ENCODE measurements at regions not wholly inside any gene's neighbourhood (a gene's known extent, or its start where the extent isn't known, plus 50 kb on each side); places are given as distances from the start of the nearest gene placed in this dataset.

DNA sequence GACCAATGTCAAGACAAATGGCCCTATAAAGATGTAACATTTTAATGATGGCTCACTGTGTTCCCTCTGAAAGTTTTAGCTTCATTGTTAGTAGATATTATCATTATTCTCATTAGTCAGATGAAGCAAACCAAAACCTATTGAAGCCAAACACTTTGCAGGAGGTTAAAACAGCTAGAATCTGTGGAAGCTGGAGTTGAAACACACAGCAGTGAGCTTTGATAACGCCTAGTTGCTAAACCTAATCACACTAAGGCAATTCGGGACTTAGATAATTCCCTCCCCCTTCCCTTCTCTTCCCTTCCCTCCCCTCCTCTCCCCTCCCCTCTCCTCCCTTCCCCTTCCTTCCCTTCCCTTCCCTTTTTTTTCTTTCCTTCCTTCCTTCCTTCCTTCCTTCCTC, 165.7 kb downstream of the TRIB2 start:
- no peak overlapping the region for H3K27ac ChIP-seq (ENCODE audit: low read depth, low read length, poor library complexity, severe bottlenecking)
- H3K9me2 ChIP-seq (ENCODE audit: insufficient read depth, low read length), result no peaks in the 10 kb centered on the region
- ChIA-PET POLR2A (interaction anchor here (0.6 kb wide), 1 partner anchor 12 kb away, joined by 5 read pairs; no protein-coding TSS in a partner anchor), CTCF (ENCODE audit: unreplicated experiment) (no interaction called here)
- intact Hi-C loops (cut with micrococcal nuclease; ENCODE audit: unreplicated experiment), result no loop called here
- no peaks in the 10 kb centered on the region for H3K4me1 ChIP-seq (ENCODE audit: insufficient read depth, low read length, poor library complexity, severe bottlenecking)
- TF ChIP-seq CTCF (conservative IDR thresholded peaks at IDR 0.05; ENCODE audit: low read length) (no peak), EZH2phosphoT487 (IDR thresholded peaks at IDR 0.05; ENCODE audit: borderline replicate concordance, low read depth, low read length) (no peak)
- no peak overlapping the region for H2AFZ ChIP-seq (ENCODE audit: low read length)
- no peaks in the 10 kb centered on the region for H3K9me3 ChIP-seq (ENCODE audit: low read length)
- H3K79me2 ChIP-seq (ENCODE audit: insufficient read depth, low read depth, low read length), result no peaks in the 10 kb centered on the region
- DNase-seq (ENCODE audit: low spot score), result no peak
- no peak overlapping the region for H3K4me2 ChIP-seq (ENCODE audit: low read length)
- H3K36me3 ChIP-seq (ENCODE audit: insufficient read depth, low read length), result no peaks in the 10 kb centered on the region
- no peak overlapping the region for H3K4me3 ChIP-seq (ENCODE audit: low read depth, low read length, poor library complexity, severe bottlenecking)
- H4K20me1 ChIP-seq (ENCODE audit: insufficient read depth, low read length), result no peaks in the 10 kb centered on the region
- BruUV-seq (replicated peaks), result no TSS peak

- BruUV-seq (replicated peaks), result no TSS peak
- Histone ChIP-seq H3K27ac (ENCODE audit: low read depth, low read length, poor library complexity, severe bottlenecking) (no peak overlapping the region), H3K4me1 (ENCODE audit: insufficient read depth, low read length, poor library complexity, severe bottlenecking) (no peaks in the 10 kb centered on the region), H3K9me3 (ENCODE audit: low read length) (no peaks in the 10 kb centered on the region), H3K9me2 (ENCODE audit: insufficient read depth, low read length) (no peaks in the 10 kb centered on the region), H3K36me3 (ENCODE audit: insufficient read depth, low read length) (no peaks in the 10 kb centered on the region), H3K4me2 (ENCODE audit: low read length) (no peak overlapping the region), H2AFZ (ENCODE audit: low read length) (no peak overlapping the region), H4K20me1 (ENCODE audit: insufficient read depth, low read length) (no peaks in the 10 kb centered on the region), H3K79me2 (ENCODE audit: insufficient read depth, low read depth, low read length) (no peaks in the 10 kb centered on the region), H3K4me3 (ENCODE audit: low read depth, low read length, poor library complexity, severe bottlenecking) (no peak overlapping the region)
- intact Hi-C loops (cut with micrococcal nuclease; ENCODE audit: unreplicated experiment), result no loop called here
- CTCF ChIA-PET (ENCODE audit: unreplicated experiment), result no interaction called here
- no peak for DNase-seq (ENCODE audit: low spot score)
- TF ChIP-seq EZH2phosphoT487 (IDR thresholded peaks at IDR 0.05; ENCODE audit: borderline replicate concordance, low read depth, low read length), result no peak
- no peak for TF ChIP-seq CTCF (conservative IDR thresholded peaks at IDR 0.05; ENCODE audit: low read length)
- POLR2A ChIA-PET, result no interaction called here
Measured at GRCh38 chr2:12883906-12884305, 167.2 kb downstream of the TRIB2 start.

DNA sequence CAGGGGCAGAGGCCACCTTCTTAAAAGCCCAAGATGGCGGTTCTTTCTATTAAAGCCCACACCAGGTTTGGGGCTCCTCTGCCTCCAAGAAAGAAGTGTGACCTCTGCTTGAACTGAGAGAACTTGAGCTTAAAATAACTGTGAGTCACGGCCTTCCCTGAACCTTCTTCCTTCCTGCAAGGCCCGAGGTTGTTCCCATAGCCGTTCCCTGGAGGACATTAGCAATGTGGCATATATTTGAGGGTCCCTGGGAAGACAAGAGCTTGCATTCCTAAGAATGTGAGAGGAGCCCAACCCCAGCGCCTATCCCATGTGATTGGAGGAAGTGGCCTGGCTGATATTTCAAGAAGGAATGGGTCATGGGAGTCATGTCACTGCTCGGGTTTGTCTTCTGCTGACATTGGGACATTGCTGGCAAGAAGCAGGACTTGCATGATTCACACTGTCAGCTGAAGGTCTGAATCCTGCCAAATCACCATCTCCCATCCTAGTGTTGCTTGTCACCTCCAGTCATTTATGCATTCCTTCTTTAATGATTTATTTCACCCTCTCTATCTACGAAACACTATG, 168.1 kb downstream of the TRIB2 start:
- Histone ChIP-seq H3K27ac (ENCODE audit: low read depth, low read length, poor library complexity, severe bottlenecking) (no peak overlapping the region), H4K20me1 (ENCODE audit: insufficient read depth, low read length) (no peaks in the 10 kb centered on the region), H3K9me3 (ENCODE audit: low read length) (no peaks in the 10 kb centered on the region), H3K4me2 (ENCODE audit: low read length) (no peak overlapping the region), H2AFZ (ENCODE audit: low read length) (no peak overlapping the region), H3K36me3 (ENCODE audit: insufficient read depth, low read length) (no peaks in the 10 kb centered on the region), H3K4me3 (ENCODE audit: low read depth, low read length, poor library complexity, severe bottlenecking) (no peak overlapping the region), H3K4me1 (ENCODE audit: insufficient read depth, low read length, poor library complexity, severe bottlenecking) (no peaks in the 10 kb centered on the region), H3K9me2 (ENCODE audit: insufficient read depth, low read length) (no peaks in the 10 kb centered on the region), H3K79me2 (ENCODE audit: insufficient read depth, low read depth, low read length) (no peaks in the 10 kb centered on the region)
- BruUV-seq (replicated peaks), result no TSS peak
- no peak for DNase-seq (ENCODE audit: low spot score)
- ChIA-PET CTCF (ENCODE audit: unreplicated experiment) (no interaction called here), POLR2A (no interaction called here)
- no peak for TF ChIP-seq EZH2phosphoT487 (IDR thresholded peaks at IDR 0.05; ENCODE audit: borderline replicate concordance, low read depth, low read length)
- TF ChIP-seq CTCF (conservative IDR thresholded peaks at IDR 0.05; ENCODE audit: low read length), result no peak
- intact Hi-C loops (cut with micrococcal nuclease; ENCODE audit: unreplicated experiment), result no loop called here
